Cardiac fibroblast (primary cell): ENCODE measurements at regions not wholly inside any gene's neighbourhood (a gene's known extent, or its start where the extent isn't known, plus 50 kb on each side); places are given as distances from the start of the nearest gene placed in this dataset.
"Not testable (repeated sequence)": the region's sequence is repeated elsewhere in the genome, so short reads cannot be mapped to it uniquely, and the experiment has no call there.

Source experiments
- DNase-seq, 2 donors: peaks; one replicate each; pipeline versions ENCODE4 v3.0.0 to v3.0.0-alpha.2; 2010; ENCODE audit warnings: low read depth in 2 of 2
- H3K4me3 ChIP-seq, 2 donors: replicated peaks in 1 of 2; 1 replicate in 1 of 2; 2 replicates in 1 of 2; pipeline ENCODE4 v1.5.1; 2011; ENCODE audit warnings: low read depth in 2 of 2, low read length in 2 of 2, mild to moderate bottlenecking in 2 of 2, moderate library complexity in 1 of 2
- CTCF ChIP-seq: IDR thresholded peaks from one replicate; pipeline ENCODE4 v1.5.1; 2011; ENCODE audit warnings: low read depth, mild to moderate bottlenecking, low read length, inconsistent platforms

GRCh38 chr1:214095896-214096295 lies 108.1 kb downstream of the PROX1 start:
- DNase-seq, result not testable (repeated sequence)

GRCh38 chr1:214101246-214101645 lies 113.5 kb downstream of the PROX1 start:
- DNase-seq, result no peak

More at GRCh38 chr1:214095896-214096295, 108.1 kb downstream of the PROX1 start:
- not testable (repeated sequence) for H3K4me3 ChIP-seq

GRCh38 chr1:214101828-214102227 lies 114.1 kb downstream of the PROX1 start:
- TF ChIP-seq CTCF, result no peak
- H3K4me3 ChIP-seq, result no peak overlapping the region
- no peak for DNase-seq

More at GRCh38 chr1:214101246-214101645, 113.5 kb downstream of the PROX1 start:
- H3K4me3 ChIP-seq, result no peak overlapping the region
- TF ChIP-seq CTCF, result no peak

- H3K4me3 ChIP-seq, result no peak overlapping the region
These were observed 115.1 kb downstream of the PROX1 start for GRCh38 chr1:214102907-214103306.

GRCh38 chr1:214103778-214104177 lies 116.0 kb downstream of the PROX1 start:
- H3K4me3 ChIP-seq, result no peak overlapping the region
- DNase-seq, result no peak
- TF ChIP-seq CTCF, result no peak

More at GRCh38 chr1:214102907-214103306, 115.1 kb downstream of the PROX1 start:
- TF ChIP-seq CTCF, result no peak
- DNase-seq, result peak; percentile 84 to 93

- TF ChIP-seq CTCF, result no peak
- DNase-seq, result peak in 1 of 2 donors; percentile 21
- H3K4me3 ChIP-seq, result no peak overlapping the region
These were observed 118.6 kb downstream of the PROX1 start for GRCh38 chr1:214106375-214106774.

- DNase-seq, result peak; percentile 20 to 44
- peak overlapping the region; percentile 28 to 38 for H3K4me3 ChIP-seq
These were observed 119.7 kb downstream of the PROX1 start for GRCh38 chr1:214107322-214108096.

More at GRCh38 chr1:214107322-214108096, 119.7 kb downstream of the PROX1 start:
- TF ChIP-seq CTCF, result no peak
